A549 (cell line): ENCODE measurements at regions not wholly inside any gene's neighbourhood (a gene's known extent, or its start where the extent isn't known, plus 50 kb on each side); places are given as distances from the start of the nearest gene placed in this dataset.

ENCODE experiments used
- ATAC-seq, 2 experiments: fragments of 200-7000 bp in 1 of 2; fragments of >200 bp in 1 of 2; cut with Nextera tagmentation in 1 of 2; cut with Tn5 transposase in 1 of 2; 3 replicates each; pipeline versions ENCODE4 v1.8.0 to v1.9.1; 2018 to 2020; ENCODE audit warnings: mild to moderate bottlenecking in 1 of 2, moderate library complexity in 1 of 2
- CTCF ChIA-PET: fragments of 300-600 bp; sonication (Branson Sonifier 250); formaldehyde crosslinking; extraction: SDS; loops from one replicate; lab custom pipeline; 2021; ENCODE audit warnings: antibody characterized with exemption, inconsistent platforms; lab: Yijun Ruan, JAX
- POLR2A ChIA-PET: fragments of 350-600 bp; formaldehyde crosslinking; extraction: SDS; loops from one replicate; lab custom pipeline; 2021; ENCODE audit warnings: antibody characterized with exemption, inconsistent platforms; lab: Yijun Ruan, JAX
- DNase-seq, 2 experiments: peaks; one replicate each; pipeline versions ENCODE4 v3.0.0 to v3.0.0-alpha.2; 2011 to 2016; ENCODE audit warnings: low read depth in 1 of 2, low spot score in 1 of 2
- FAIRE-seq: peaks from 2 replicates; lab custom pipeline; 2011; peaks lifted over from hg19 to GRCh38; lab: Jason Lieb, UNC
- H3K27ac ChIP-seq, 2 experiments: fragments of >200 bp; sonication (Bioruptor Twin); formaldehyde crosslinking; 3 replicates each; pipeline ENCODE4 v1.5.1; 2016 to 2017
- H3K4me1 ChIP-seq: fragments of >200 bp; sonication (Bioruptor Twin); formaldehyde crosslinking; 3 replicates; pipeline ENCODE4 v1.6.1; 2016
- H3K4me2 ChIP-seq: fragments of >200 bp; sonication (Bioruptor Twin); formaldehyde crosslinking; 3 replicates; pipeline ENCODE4 v1.6.1; 2016
- H3K4me3 ChIP-seq: fragments of >200 bp; sonication (Bioruptor Twin); formaldehyde crosslinking; 3 replicates; pipeline ENCODE4 v1.5.1; 2016
- H3K9me3 ChIP-seq: fragments of >200 bp; sonication (Bioruptor Twin); formaldehyde crosslinking; 3 replicates; pipeline ENCODE4 v1.6.1; 2016
- ATOH8 ChIP-seq: fragments of 250-450 bp; sonication (Bioruptor Pico); IDR thresholded peaks from 2 replicates; pipeline ENCODE4 v1.5.0; 2020; ENCODE audit warnings: low read depth, mild to moderate bottlenecking, moderate library complexity
- CEBPB ChIP-seq, 2 experiments: fragments of >200 bp in 1 of 2; sonication (Bioruptor Twin) in 1 of 2; formaldehyde crosslinking in 1 of 2; IDR thresholded peaks; 2 replicates each; pipeline ENCODE4 v1.6.1; 2012 to 2016
- CHD2 ChIP-seq: fragments of 150-350 bp; IDR thresholded peaks from 2 replicates; pipeline ENCODE4 v1.6.1; 2014; ENCODE audit warnings: low read length; ENCODE audit not compliant: partially characterized antibody
- CHD4 ChIP-seq: fragments of 200-600 bp; sonication (generic); IDR thresholded peaks from 2 replicates; pipeline ENCODE4 v1.6.1; 2016; ENCODE audit warnings: antibody characterized with exemption, mild to moderate bottlenecking, borderline replicate concordance
- EHF ChIP-seq: fragments of 250-450 bp; sonication (Bioruptor Pico); IDR thresholded peaks from 2 replicates; pipeline ENCODE4 v1.5.0; 2020; ENCODE audit warnings: mild to moderate bottlenecking
- EP300 ChIP-seq, 2 experiments: fragments of >200 bp; sonication (Bioruptor Twin); formaldehyde crosslinking; IDR thresholded peaks; 2 replicates in 1 of 2; 3 replicates in 1 of 2; pipeline ENCODE4 v1.6.1; 2016 to 2017
- ESRRA ChIP-seq: fragments of 150-350 bp; IDR thresholded peaks from 2 replicates; pipeline ENCODE4 v1.6.1; 2014; ENCODE audit warnings: mild to moderate bottlenecking, low read length, borderline replicate concordance
- FOSB ChIP-seq: fragments of 250-450 bp; sonication (Bioruptor Pico); IDR thresholded peaks from 2 replicates; pipeline ENCODE4 v1.5.0; 2020; ENCODE audit warnings: mild to moderate bottlenecking, moderate library complexity
- HES2 ChIP-seq: fragments of >200 bp; sonication (Bioruptor Twin); formaldehyde crosslinking; IDR thresholded peaks from 2 replicates; pipeline ENCODE4 v1.6.1; 2016
- HEYL ChIP-seq: fragments of 250-450 bp; sonication (Bioruptor Pico); IDR thresholded peaks from 2 replicates; pipeline ENCODE4 v1.8.0; 2021; ENCODE audit warnings: mild to moderate bottlenecking, moderate library complexity
- HOXB13 ChIP-seq: fragments of 250-450 bp; sonication (Bioruptor Pico); IDR thresholded peaks from 2 replicates; pipeline ENCODE4 v1.5.0; 2020; ENCODE audit warnings: low read depth, mild to moderate bottlenecking, moderate library complexity
- HOXB5 ChIP-seq: fragments of 250-450 bp; sonication (Bioruptor Pico); IDR thresholded peaks from 2 replicates; pipeline ENCODE4 v1.5.0; 2020; ENCODE audit warnings: mild to moderate bottlenecking, moderate library complexity
- JUNB ChIP-seq: fragments of >200 bp; sonication (Bioruptor Twin); formaldehyde crosslinking; IDR thresholded peaks from 2 replicates; pipeline ENCODE4 v1.6.1; 2016
- KDM1A ChIP-seq: fragments of 200-600 bp; sonication (generic); IDR thresholded peaks from 2 replicates; pipeline ENCODE4 v1.6.1; 2016; ENCODE audit warnings: low read depth, mild to moderate bottlenecking
- KDM5A ChIP-seq: fragments of 200-600 bp; sonication (generic); IDR thresholded peaks from 2 replicates; pipeline ENCODE4 v1.6.1; 2016; ENCODE audit warnings: antibody characterized with exemption, mild to moderate bottlenecking
- MAZ ChIP-seq: fragments of 150-350 bp; IDR thresholded peaks from 2 replicates; pipeline ENCODE4 v1.6.1; 2014; ENCODE audit warnings: antibody characterized with exemption, low read depth, low read length, borderline replicate concordance
- RAD21 ChIP-seq, 2 experiments: fragments of >200 bp in 1 of 2; sonication (Bioruptor Twin) in 1 of 2; formaldehyde crosslinking in 1 of 2; IDR thresholded peaks in 1 of 2; conservative IDR thresholded peaks in 1 of 2; 2 replicates in 1 of 2; 3 replicates in 1 of 2; pipeline ENCODE4 v1.6.1; 2012 to 2018; ENCODE audit warnings: inconsistent platforms in 1 of 2
- RARB ChIP-seq: fragments of 250-450 bp; sonication (Bioruptor Pico); IDR thresholded peaks from 2 replicates; pipeline ENCODE4 v1.8.0; 2021; ENCODE audit warnings: mild to moderate bottlenecking, moderate library complexity
- REST ChIP-seq: fragments of 200-600 bp; sonication (generic); IDR thresholded peaks from 2 replicates; pipeline ENCODE4 v1.6.1; 2016; ENCODE audit warnings: antibody characterized with exemption, mild to moderate bottlenecking, moderate library complexity
- SREBF2 ChIP-seq: fragments of 450-650 bp; IDR thresholded peaks from 2 replicates; pipeline ENCODE4 v1.6.1; 2014; ENCODE audit warnings: mild to moderate bottlenecking, moderate library complexity
- USF2 ChIP-seq: fragments of 450-650 bp; IDR thresholded peaks from 2 replicates; pipeline ENCODE4 v1.6.1; 2014; ENCODE audit warnings: antibody characterized with exemption
- ZC3H11A ChIP-seq: fragments of 450-650 bp; IDR thresholded peaks from 2 replicates; pipeline ENCODE4 v1.6.1; 2014; ENCODE audit warnings: antibody characterized with exemption, mild to moderate bottlenecking
- ZNF302 ChIP-seq: fragments of 250-450 bp; sonication (Bioruptor Pico); IDR thresholded peaks from 2 replicates; pipeline ENCODE4 v1.9.0; 2021; ENCODE audit warnings: inconsistent platforms, mild to moderate bottlenecking, moderate library complexity
- WGBS: methylation state at CpG from one replicate; pipeline ENCODE4 v1.1.6; 2017; ENCODE audit errors: missing lambda C conversion rate; 5-methylcytosine and 5-hydroxymethylcytosine counted together

- WGBS: 47% methylated on average over 1 of the region's 1 CpG
- ATAC-seq (no peak), FAIRE-seq (no peak)
- ChIA-PET CTCF (interaction anchor here (1.2 kb wide), 1 partner anchor 140 kb away, joined by 3 read pairs; no protein-coding TSS in a partner anchor), POLR2A (no interaction called here)
- Histone ChIP-seq H3K4me2 (no peak overlapping the region), H3K4me1 (no peaks in the 10 kb centered on the region)
- no peak for TF ChIP-seq ZC3H11A
- TF ChIP-seq EHF (CRISPR knock-in tag): no peak
- TF ChIP-seq EP300 (IDR thresholded peaks at IDR 0.05): no peak
- TF ChIP-seq HEYL: no peak
- no peak for TF ChIP-seq SREBF2
- TF ChIP-seq REST: no peak
- TF ChIP-seq RARB: no peak
- no peak for TF ChIP-seq ESRRA
- no peak for TF ChIP-seq HOXB13 (CRISPR knock-in tag)
- no peak for TF ChIP-seq HES2
- no peak for TF ChIP-seq FOSB (CRISPR knock-in tag)
- TF ChIP-seq JUNB: no peak
- no peak for TF ChIP-seq RAD21 (conservative IDR thresholded peaks at IDR 0.05 in 1 of 2, IDR thresholded peaks at IDR 0.05 in 1 of 2)
- no peak for TF ChIP-seq USF2
- TF ChIP-seq ZNF302 (CRISPR knock-in tag): no peak
- no peak for TF ChIP-seq CHD2
- TF ChIP-seq KDM1A: no peak
- TF ChIP-seq HOXB5 (CRISPR knock-in tag): no peak
- no peak for TF ChIP-seq ATOH8 (CRISPR knock-in tag)
- TF ChIP-seq, all 56 proteins: peak for 0
- H3K4me3 ChIP-seq: no peak overlapping the region
- H3K9me3 ChIP-seq: no peaks in the 10 kb centered on the region
- no peak overlapping the region for H3K27ac ChIP-seq
- no peak for DNase-seq
Observed at GRCh38 chr4:177109769-177110168, 199.9 kb upstream of the NEIL3 start.

GRCh38 chr4:177116161-177116560 lies 193.5 kb upstream of the NEIL3 start:
- no peak for DNase-seq
- POLR2A ChIA-PET: no interaction called here
- FAIRE-seq: no peak
- no peak overlapping the region for H3K27ac ChIP-seq
- CTCF ChIA-PET: no interaction called here
- ATAC-seq: no peak
- no peaks in the 10 kb centered on the region for H3K9me3 ChIP-seq
- no peaks in the 10 kb centered on the region for H3K4me1 ChIP-seq
- no peak overlapping the region for H3K4me2 ChIP-seq
- TF ChIP-seq ZC3H11A (no peak), CEBPB (IDR thresholded peaks at IDR 0.05) (no peak), KDM5A (no peak), RAD21 (conservative IDR thresholded peaks at IDR 0.05 in 1 of 2, IDR thresholded peaks at IDR 0.05 in 1 of 2) (no peak), MAZ (no peak), JUNB (no peak), ATOH8 (CRISPR knock-in tag) (no peak), CHD4 (no peak)
- 75% methylated on average over 3 of the region's 3 CpGs for WGBS
- H3K4me3 ChIP-seq: no peak overlapping the region
